Activated CD4-positive, alpha-beta T cell treated with anti-CD3 and anti-CD28 coated beads for 36 hours (primary cell): ENCODE measurements at regions not wholly inside any gene's neighbourhood (a gene's known extent, or its start where the extent isn't known, plus 50 kb on each side); places are given as distances from the start of the nearest gene placed in this dataset.
A peak's percentile ranks its signal among the peaks of the same experiment; 100 is the strongest.

Experiments
- ATAC-seq: fragments of 200-7000 bp; cut with Tn5 transposase; one replicate; pipeline ENCODE4 v1.10.0; 2021; ENCODE audit warnings: mild to moderate bottlenecking, moderate library complexity
- CTCF ChIA-PET: fragments of 350-600 bp; sonication (Branson Sonifier 250); formaldehyde crosslinking; loops from one replicate; lab custom pipeline; 2021; ENCODE audit warnings: antibody characterized with exemption; lab: Charles Lee
- POLR2A ChIA-PET: fragments of 350-600 bp; sonication (Branson Sonifier 250); formaldehyde crosslinking; loops from one replicate; lab custom pipeline; 2021; ENCODE audit warnings: antibody characterized with exemption, inconsistent platforms; lab: Charles Lee
- DNase-seq: peaks from one replicate; pipeline ENCODE4 v3.0.0-alpha.2; 2020
- H3K27ac Mint-ChIP-seq: one replicate; pipeline ENCODE4 v1.8.0; 2021; ENCODE audit warnings: mixed read lengths
- H3K27me3 Mint-ChIP-seq: one replicate; pipeline ENCODE4 v1.8.0; 2021; ENCODE audit warnings: mixed read lengths
- H3K36me3 Mint-ChIP-seq: one replicate; pipeline ENCODE4 v1.8.0; 2021; ENCODE audit warnings: low read depth, mixed read lengths
- H3K4me1 Mint-ChIP-seq: one replicate; pipeline ENCODE4 v1.8.0; 2021; ENCODE audit warnings: mixed read lengths
- H3K4me3 Mint-ChIP-seq: one replicate; pipeline ENCODE4 v1.8.0; 2021; ENCODE audit warnings: mild to moderate bottlenecking, moderate library complexity, mixed read lengths
- H3K9me3 Mint-ChIP-seq: one replicate; pipeline ENCODE4 v1.8.0; 2021; ENCODE audit warnings: low read depth, mixed read lengths
- intact Hi-C, 2 experiments: fragments of 100-400 bp; cut with DNase I in 1 of 2; cut with micrococcal nuclease in 1 of 2; formaldehyde crosslinking; loops; one replicate each; pipeline versions ENCODE4 v1.14.2 to v1.15.1; 2022 to 2024; cut with DNase I, micrococcal nuclease

- ATAC-seq (no peak), DNase-seq (no peak)
- Mint-ChIP-seq H3K4me3 (no peak overlapping the region), H3K27me3 (peaks cover 21% of the 10 kb centered on the region), H3K9me3 (no peaks in the 10 kb centered on the region), H3K27ac (no peak overlapping the region), H3K4me1 (peaks cover 5% of the 10 kb centered on the region), H3K36me3 (no peaks in the 10 kb centered on the region)
- POLR2A ChIA-PET: no interaction called here
- CTCF ChIA-PET: no interaction called here
- intact Hi-C loops: no loop called here
Observed at GRCh38 chr15:88377509-88377908, 89.7 kb downstream of the MRPL46 start.

GRCh38 chr15:88376574-88377174 is 90.5 kb downstream of the MRPL46 start:
- CTCF ChIA-PET: no interaction called here
- DNase-seq (no peak), ATAC-seq (no peak)
- no peaks in the 10 kb centered on the region for H3K9me3 Mint-ChIP-seq
- no peak overlapping the region for H3K27ac Mint-ChIP-seq
- H3K27me3 Mint-ChIP-seq: peaks cover 25% of the 10 kb centered on the region
- H3K36me3 Mint-ChIP-seq: no peaks in the 10 kb centered on the region
- no peak overlapping the region for H3K4me3 Mint-ChIP-seq
- intact Hi-C loops: no loop called here
- POLR2A ChIA-PET: no interaction called here
- H3K4me1 Mint-ChIP-seq: peaks cover 5% of the 10 kb centered on the region

- CTCF ChIA-PET: interaction anchor here (0.7 to 0.8 kb wide), 2 partner anchors 25 to 839 kb away, joined by 3 to 4 read pairs; no protein-coding TSS in a partner anchor
- H3K4me3 Mint-ChIP-seq: no peak overlapping the region
- H3K27me3 Mint-ChIP-seq: peaks cover 25% of the 10 kb centered on the region
- peaks cover 5% of the 10 kb centered on the region for H3K4me1 Mint-ChIP-seq
- POLR2A ChIA-PET: no interaction called here
- H3K9me3 Mint-ChIP-seq: no peaks in the 10 kb centered on the region
- ATAC-seq: peak; percentile 68
- peak overlapping the region; percentile 35 for H3K27ac Mint-ChIP-seq
- intact Hi-C loops: no loop called here
- peak; percentile 29 for DNase-seq
- H3K36me3 Mint-ChIP-seq: no peaks in the 10 kb centered on the region
Observed at GRCh38 chr15:88375234-88375927, 91.8 kb downstream of the MRPL46 start.

- ChIA-PET POLR2A (no interaction called here), CTCF (no interaction called here)
- ATAC-seq (no peak), DNase-seq (no peak)
- Mint-ChIP-seq H3K4me1 (no peaks in the 10 kb centered on the region), H3K27me3 (peaks cover 6% of the 10 kb centered on the region), H3K4me3 (no peak overlapping the region), H3K36me3 (no peaks in the 10 kb centered on the region), H3K27ac (no peak overlapping the region), H3K9me3 (no peaks in the 10 kb centered on the region)
- intact Hi-C loops: no loop called here
Observed at GRCh38 chr15:88365124-88365523, 102.1 kb downstream of the MRPL46 start.

- ATAC-seq (peak; percentile 65), DNase-seq (no peak)
- H3K4me1 Mint-ChIP-seq: no peaks in the 10 kb centered on the region
- H3K9me3 Mint-ChIP-seq: peaks cover 7% of the 10 kb centered on the region
- H3K36me3 Mint-ChIP-seq: no peaks in the 10 kb centered on the region
- CTCF ChIA-PET: no interaction called here
- peaks cover 8% of the 10 kb centered on the region for H3K27me3 Mint-ChIP-seq
- H3K4me3 Mint-ChIP-seq: no peak overlapping the region
- no peak overlapping the region for H3K27ac Mint-ChIP-seq
- POLR2A ChIA-PET: no interaction called here
- intact Hi-C loops: no loop called here
Observed at GRCh38 chr15:88348579-88349230, 92.2 kb upstream of the NTRK3 start.

- Mint-ChIP-seq H3K4me1 (no peaks in the 10 kb centered on the region), H3K9me3 (no peaks in the 10 kb centered on the region), H3K27ac (no peak overlapping the region), H3K4me3 (no peak overlapping the region), H3K36me3 (no peaks in the 10 kb centered on the region), H3K27me3 (peaks cover 8% of the 10 kb centered on the region)
- ATAC-seq (no peak), DNase-seq (no peak)
- intact Hi-C loops: no loop called here
- CTCF ChIA-PET: interaction anchor here (1.0 kb wide), 1 partner anchor 102 kb away, joined by 3 read pairs; no protein-coding TSS in a partner anchor
- POLR2A ChIA-PET: no interaction called here
Observed at GRCh38 chr15:88345962-88346361, 89.4 kb upstream of the NTRK3 start.

GRCh38 chr15:88344786-88345185 is 88.2 kb upstream of the NTRK3 start:
- H3K4me3 Mint-ChIP-seq: no peak overlapping the region
- H3K4me1 Mint-ChIP-seq: no peaks in the 10 kb centered on the region
- H3K27me3 Mint-ChIP-seq: peaks cover 6% of the 10 kb centered on the region
- no peak overlapping the region for H3K27ac Mint-ChIP-seq
- CTCF ChIA-PET: no interaction called here
- DNase-seq (no peak), ATAC-seq (no peak)
- no peaks in the 10 kb centered on the region for H3K9me3 Mint-ChIP-seq
- no peaks in the 10 kb centered on the region for H3K36me3 Mint-ChIP-seq
- intact Hi-C loops: no loop called here
- POLR2A ChIA-PET: no interaction called here

- ATAC-seq (no peak), DNase-seq (no peak)
- Mint-ChIP-seq H3K4me1 (no peaks in the 10 kb centered on the region), H3K4me3 (no peak overlapping the region), H3K9me3 (no peaks in the 10 kb centered on the region), H3K27ac (no peak overlapping the region), H3K36me3 (no peaks in the 10 kb centered on the region), H3K27me3 (peaks cover 8% of the 10 kb centered on the region)
- intact Hi-C loops: no loop called here
- ChIA-PET POLR2A (no interaction called here), CTCF (interaction anchor here (0.7 kb wide), 1 partner anchor 51 kb away, joined by 3 read pairs; no protein-coding TSS in a partner anchor)
Observed at GRCh38 chr15:88342666-88343065, 86.1 kb upstream of the NTRK3 start.

- no peak overlapping the region for H3K27ac Mint-ChIP-seq
- ChIA-PET CTCF (no interaction called here), POLR2A (no interaction called here)
- no peaks in the 10 kb centered on the region for H3K36me3 Mint-ChIP-seq
- H3K4me1 Mint-ChIP-seq: no peaks in the 10 kb centered on the region
- DNase-seq (no peak), ATAC-seq (no peak)
- intact Hi-C loops: no loop called here
- H3K27me3 Mint-ChIP-seq: peaks cover 8% of the 10 kb centered on the region
- H3K4me3 Mint-ChIP-seq: no peak overlapping the region
- no peaks in the 10 kb centered on the region for H3K9me3 Mint-ChIP-seq
Observed at GRCh38 chr15:88341653-88342052, 85.1 kb upstream of the NTRK3 start.

GRCh38 chr15:88341006-88341405 is 84.5 kb upstream of the NTRK3 start:
- POLR2A ChIA-PET: no interaction called here

GRCh38 chr15:88337993-88338392 is 81.5 kb upstream of the NTRK3 start:
- DNase-seq: no peak
- ChIA-PET CTCF (no interaction called here), POLR2A (no interaction called here)
- Mint-ChIP-seq H3K27ac (no peak overlapping the region), H3K4me1 (no peaks in the 10 kb centered on the region), H3K36me3 (no peaks in the 10 kb centered on the region), H3K4me3 (no peak overlapping the region), H3K27me3 (peaks cover 2% of the 10 kb centered on the region), H3K9me3 (no peaks in the 10 kb centered on the region)
- ATAC-seq: no peak
- intact Hi-C loops: no loop called here

More at GRCh38 chr15:88341006-88341405, 84.5 kb upstream of the NTRK3 start:
- no peaks in the 10 kb centered on the region for H3K4me1 Mint-ChIP-seq
- no peaks in the 10 kb centered on the region for H3K36me3 Mint-ChIP-seq
- no peak overlapping the region for H3K27ac Mint-ChIP-seq
- peaks cover 6% of the 10 kb centered on the region for H3K27me3 Mint-ChIP-seq
- no peaks in the 10 kb centered on the region for H3K9me3 Mint-ChIP-seq
- CTCF ChIA-PET: no interaction called here
- ATAC-seq (no peak), DNase-seq (no peak)
- no peak overlapping the region for H3K4me3 Mint-ChIP-seq
- intact Hi-C loops: no loop called here

GRCh38 chr15:88335074-88335473 is 78.5 kb upstream of the NTRK3 start:
- DNase-seq: no peak
- POLR2A ChIA-PET: no interaction called here
- intact Hi-C loops: no loop called here
- H3K4me1 Mint-ChIP-seq: no peaks in the 10 kb centered on the region
- CTCF ChIA-PET: no interaction called here
- peaks cover 6% of the 10 kb centered on the region for H3K27me3 Mint-ChIP-seq
- no peak overlapping the region for H3K4me3 Mint-ChIP-seq
- H3K9me3 Mint-ChIP-seq: no peaks in the 10 kb centered on the region
- ATAC-seq: no peak
- no peaks in the 10 kb centered on the region for H3K36me3 Mint-ChIP-seq
- no peak overlapping the region for H3K27ac Mint-ChIP-seq
